ENCODE measurements at regions not wholly inside any gene's neighbourhood (a gene's known extent, or its start where the extent isn't known, plus 50 kb on each side); places are given as distances from the start of the nearest gene placed in this dataset.

- ChIA-PET POLR2A (ENCODE audit: unreplicated experiment) (no interaction called here), CTCF (no interaction called here)
- intact Hi-C loops (cut with micrococcal nuclease) = no loop called here
- Histone ChIP-seq H3K27ac (ENCODE audit: low read length) (no peak overlapping the region), H4K20me1 (ENCODE audit: low read length) (no peaks in the 10 kb centered on the region), H2AFZ (ENCODE audit: low read length) (no peak overlapping the region), H3K27me3 (ENCODE audit: low read length) (0 out of 2 replicates have a peak, but pooled peaks cover 4% of the 10 kb centered on the region), H3K9me2 (replicated peaks; ENCODE audit: low read length) (no peaks in the 10 kb centered on the region), H3K9ac (ENCODE audit: low read length) (no peak overlapping the region), H3F3A (ENCODE audit: low read length, unreplicated experiment) (no peaks in the 10 kb centered on the region), H3K36me3 (ENCODE audit: low read depth, low read length) (no peaks in the 10 kb centered on the region), H3K9me3 (ENCODE audit: low read length) (no peaks in the 10 kb centered on the region), H3K4me1 (ENCODE audit: insufficient read depth, low read length) (no peaks in the 10 kb centered on the region), H3K4me3 (ENCODE audit: low read length) (no peak overlapping the region), H3K79me2 (ENCODE audit: low read length) (no peaks in the 10 kb centered on the region), H3K4me2 (ENCODE audit: low read length) (no peak overlapping the region)
- no peak for DNase-seq
- no peak for ATAC-seq
- TF ChIP-seq EZH2phosphoT487 (IDR thresholded peaks at IDR 0.05; ENCODE audit: borderline replicate concordance, low read length) = no peak
- TF ChIP-seq EZH2 (IDR thresholded peaks at IDR 0.05; ENCODE audit: low read length, unreplicated experiment) = no peak
- TF ChIP-seq, protein P1, sequence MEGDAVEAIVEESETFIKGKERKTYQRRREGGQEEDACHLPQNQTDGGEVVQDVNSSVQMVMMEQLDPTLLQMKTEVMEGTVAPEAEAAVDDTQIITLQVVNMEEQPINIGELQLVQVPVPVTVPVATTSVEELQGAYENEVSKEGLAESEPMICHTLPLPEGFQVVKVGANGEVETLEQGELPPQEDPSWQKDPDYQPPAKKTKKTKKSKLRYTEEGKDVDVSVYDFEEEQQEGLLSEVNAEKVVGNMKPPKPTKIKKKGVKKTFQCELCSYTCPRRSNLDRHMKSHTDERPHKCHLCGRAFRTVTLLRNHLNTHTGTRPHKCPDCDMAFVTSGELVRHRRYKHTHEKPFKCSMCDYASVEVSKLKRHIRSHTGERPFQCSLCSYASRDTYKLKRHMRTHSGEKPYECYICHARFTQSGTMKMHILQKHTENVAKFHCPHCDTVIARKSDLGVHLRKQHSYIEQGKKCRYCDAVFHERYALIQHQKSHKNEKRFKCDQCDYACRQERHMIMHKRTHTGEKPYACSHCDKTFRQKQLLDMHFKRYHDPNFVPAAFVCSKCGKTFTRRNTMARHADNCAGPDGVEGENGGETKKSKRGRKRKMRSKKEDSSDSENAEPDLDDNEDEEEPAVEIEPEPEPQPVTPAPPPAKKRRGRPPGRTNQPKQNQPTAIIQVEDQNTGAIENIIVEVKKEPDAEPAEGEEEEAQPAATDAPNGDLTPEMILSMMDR (conservative IDR thresholded peaks at IDR 0.05; ENCODE audit: low read depth, low read length) = no peak
- no TSS peak for BruUV-seq (replicated peaks)
These were observed 175.8 kb upstream of the PPP2R2D start for GRCh38 chr10:131724891-131725580.

- ATAC-seq = no peak
- CTCF ChIA-PET = no interaction called here
These were observed 175.2 kb upstream of the PPP2R2D start for GRCh38 chr10:131725581-131726069.

More at GRCh38 chr10:131725581-131726069, 175.2 kb upstream of the PPP2R2D start:
- Histone ChIP-seq H2AFZ (ENCODE audit: low read length) (no peak overlapping the region), H3K4me3 (ENCODE audit: low read length) (no peak overlapping the region), H3K4me2 (ENCODE audit: low read length) (no peak overlapping the region), H3F3A (ENCODE audit: low read length, unreplicated experiment) (no peaks in the 10 kb centered on the region), H3K27me3 (ENCODE audit: low read length) (0 out of 2 replicates have a peak, but pooled peaks cover 4% of the 10 kb centered on the region), H3K9me3 (ENCODE audit: low read length) (no peaks in the 10 kb centered on the region), H3K9me2 (replicated peaks; ENCODE audit: low read length) (no peaks in the 10 kb centered on the region), H3K79me2 (ENCODE audit: low read length) (no peaks in the 10 kb centered on the region), H3K27ac (ENCODE audit: low read length) (no peak overlapping the region), H4K20me1 (ENCODE audit: low read length) (no peaks in the 10 kb centered on the region), H3K4me1 (ENCODE audit: insufficient read depth, low read length) (no peaks in the 10 kb centered on the region), H3K36me3 (ENCODE audit: low read depth, low read length) (no peaks in the 10 kb centered on the region), H3K9ac (ENCODE audit: low read length) (no peak overlapping the region)
- DNase-seq = no peak
- POLR2A ChIA-PET (ENCODE audit: unreplicated experiment) = no interaction called here
- BruUV-seq (replicated peaks) = no TSS peak
- intact Hi-C loops (cut with micrococcal nuclease) = no loop called here
- TF ChIP-seq, protein P1 (conservative IDR thresholded peaks at IDR 0.05; ENCODE audit: low read depth, low read length) = no peak
- no peak for TF ChIP-seq EZH2phosphoT487 (IDR thresholded peaks at IDR 0.05; ENCODE audit: borderline replicate concordance, low read length)
- no peak for TF ChIP-seq EZH2 (IDR thresholded peaks at IDR 0.05; ENCODE audit: low read length, unreplicated experiment)
